ENCODE measurements at regions not wholly inside any gene's neighbourhood (a gene's known extent, or its start where the extent isn't known, plus 50 kb on each side); places are given as distances from the start of the nearest gene placed in this dataset.

- TF ChIP-seq CTCF (conservative IDR thresholded peaks at IDR 0.05 in 1 of 2, IDR thresholded peaks at IDR 0.05 in 1 of 2; ENCODE audit: low read depth in 1 of 2, low read length in 2 of 2) = no peak
- no peak for TF ChIP-seq EZH2 (IDR thresholded peaks at IDR 0.05; ENCODE audit: low read length, missing control alignments)
These were observed 198.5 kb upstream of the EGFLAM start for GRCh38 chr5:38059876-38060275.
